HCT116 (cell line): ENCODE measurements at regions not wholly inside any gene's neighbourhood (a gene's known extent, or its start where the extent isn't known, plus 50 kb on each side); places are given as distances from the start of the nearest gene placed in this dataset.

Experiments
- CEBPB ChIP-seq: IDR thresholded peaks from 2 replicates; pipeline ENCODE4 v1.6.1; 2012; ENCODE audit warnings: low read depth
- EGR1 ChIP-seq: IDR thresholded peaks from 2 replicates; pipeline ENCODE4 v1.6.1; 2012; ENCODE audit warnings: low read depth
- EZH2 ChIP-seq: fragments of 200-600 bp; sonication (generic); IDR thresholded peaks from 2 replicates; pipeline ENCODE4 v1.6.1; 2017; ENCODE audit warnings: antibody characterized with exemption, mixed run types
- EZH2phosphoT487 ChIP-seq: fragments of 200-600 bp; IDR thresholded peaks from 2 replicates; pipeline ENCODE4 v1.6.1; 2018; ENCODE audit warnings: antibody characterized with exemption, borderline replicate concordance
- JUND ChIP-seq: IDR thresholded peaks from 2 replicates; pipeline ENCODE4 v1.6.1; 2012
- POLR2AphosphoS5 ChIP-seq: IDR thresholded peaks from 2 replicates; pipeline ENCODE4 v1.6.1; 2011; ENCODE audit warnings: mild to moderate bottlenecking, low read depth, low read length, moderate library complexity
- TCF7L2 ChIP-seq: IDR thresholded peaks from 2 replicates; pipeline ENCODE4 v1.7.0; 2011; ENCODE audit warnings: borderline replicate concordance, inconsistent platforms; ENCODE audit not compliant: insufficient read depth, insufficient read length; ENCODE audit errors: extremely low read depth
- YY1 ChIP-seq: IDR thresholded peaks from 2 replicates; pipeline ENCODE4 v1.6.1; 2011; ENCODE audit warnings: low read length, low read depth, moderate library complexity, mild to moderate bottlenecking; ENCODE audit not compliant: insufficient replicate concordance; ENCODE audit errors: extremely low read depth
- TF ChIP-seq, protein P1 (sequence below), 3 experiments: fragments of 200-600 bp in 1 of 3; sonication (generic) in 1 of 3; IDR thresholded peaks in 2 of 3; conservative IDR thresholded peaks in 1 of 3; 2 replicates each; pipeline ENCODE4 v1.5.1; 2012 to 2017; ENCODE audit warnings: low read depth in 2 of 3, low read length in 2 of 3, antibody characterized with exemption in 1 of 3, borderline replicate concordance in 1 of 3, control low read depth in 1 of 3, mild to moderate bottlenecking in 1 of 3, mixed read lengths in 1 of 3, mixed run types in 1 of 3, moderate library complexity in 1 of 3; ENCODE audit not compliant: insufficient read depth in 1 of 3
- TF ChIP-seq, protein P2 (sequence below): IDR thresholded peaks from 2 replicates; pipeline ENCODE4 v1.6.1; 2012
- TF ChIP-seq, protein P3 (sequence below): IDR thresholded peaks from 2 replicates; pipeline ENCODE4 v1.6.1; 2012
- TF ChIP-seq, protein P4 (sequence below): IDR thresholded peaks from 2 replicates; pipeline ENCODE4 v1.6.1; 2012; ENCODE audit warnings: low read depth

DNA sequence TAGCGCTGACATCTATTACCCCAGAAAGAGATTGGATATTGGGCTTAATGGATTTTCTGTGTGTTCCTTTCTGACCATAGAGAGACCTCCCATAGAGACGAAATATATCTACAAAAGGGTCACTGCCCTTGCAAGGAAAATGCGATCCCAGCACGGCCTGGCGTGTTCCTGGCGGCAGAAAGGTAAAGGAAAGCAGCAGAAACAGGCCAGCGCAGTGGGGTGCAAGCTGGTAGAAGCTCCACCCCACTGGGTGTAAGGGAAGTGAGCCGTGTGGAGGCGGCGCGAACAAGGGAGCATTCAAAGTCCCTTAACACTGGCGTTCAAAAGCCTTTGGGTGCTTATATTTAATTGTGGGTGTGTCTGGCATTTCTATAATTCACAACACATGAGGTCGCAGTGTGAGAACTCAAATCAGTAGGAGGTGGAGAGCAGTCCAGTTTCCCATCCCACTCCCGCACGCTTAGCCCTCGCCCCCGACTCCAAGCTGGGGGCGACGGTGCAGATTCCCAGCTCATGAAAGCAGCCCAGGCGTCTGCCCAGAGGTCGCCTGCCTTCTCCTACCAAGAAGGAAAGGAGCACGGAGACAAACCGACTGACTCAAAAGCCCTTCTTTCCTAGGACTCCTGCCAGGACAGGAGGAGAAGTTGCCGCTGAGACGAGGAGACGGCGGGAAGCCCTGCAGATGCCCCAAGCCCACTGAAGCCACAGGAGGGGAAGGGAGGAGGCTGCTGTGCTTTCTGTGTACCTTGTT lies 478.4 kb downstream of the FOXO1 start:
- TF ChIP-seq, protein P1, sequence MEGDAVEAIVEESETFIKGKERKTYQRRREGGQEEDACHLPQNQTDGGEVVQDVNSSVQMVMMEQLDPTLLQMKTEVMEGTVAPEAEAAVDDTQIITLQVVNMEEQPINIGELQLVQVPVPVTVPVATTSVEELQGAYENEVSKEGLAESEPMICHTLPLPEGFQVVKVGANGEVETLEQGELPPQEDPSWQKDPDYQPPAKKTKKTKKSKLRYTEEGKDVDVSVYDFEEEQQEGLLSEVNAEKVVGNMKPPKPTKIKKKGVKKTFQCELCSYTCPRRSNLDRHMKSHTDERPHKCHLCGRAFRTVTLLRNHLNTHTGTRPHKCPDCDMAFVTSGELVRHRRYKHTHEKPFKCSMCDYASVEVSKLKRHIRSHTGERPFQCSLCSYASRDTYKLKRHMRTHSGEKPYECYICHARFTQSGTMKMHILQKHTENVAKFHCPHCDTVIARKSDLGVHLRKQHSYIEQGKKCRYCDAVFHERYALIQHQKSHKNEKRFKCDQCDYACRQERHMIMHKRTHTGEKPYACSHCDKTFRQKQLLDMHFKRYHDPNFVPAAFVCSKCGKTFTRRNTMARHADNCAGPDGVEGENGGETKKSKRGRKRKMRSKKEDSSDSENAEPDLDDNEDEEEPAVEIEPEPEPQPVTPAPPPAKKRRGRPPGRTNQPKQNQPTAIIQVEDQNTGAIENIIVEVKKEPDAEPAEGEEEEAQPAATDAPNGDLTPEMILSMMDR (IDR thresholded peaks at IDR 0.05 in 2 of 3, conservative IDR thresholded peaks at IDR 0.05 in 1 of 3; ENCODE audit: borderline replicate concordance in 1 of 3, insufficient read depth in 1 of 3, low read depth in 2 of 3, low read length in 2 of 3): no peak
- TF ChIP-seq YY1: no peak
- TF ChIP-seq, protein P2, sequence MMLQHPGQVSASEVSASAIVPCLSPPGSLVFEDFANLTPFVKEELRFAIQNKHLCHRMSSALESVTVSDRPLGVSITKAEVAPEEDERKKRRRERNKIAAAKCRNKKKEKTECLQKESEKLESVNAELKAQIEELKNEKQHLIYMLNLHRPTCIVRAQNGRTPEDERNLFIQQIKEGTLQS: no peak
- TF ChIP-seq CEBPB: no peak
- TF ChIP-seq, protein P3, sequence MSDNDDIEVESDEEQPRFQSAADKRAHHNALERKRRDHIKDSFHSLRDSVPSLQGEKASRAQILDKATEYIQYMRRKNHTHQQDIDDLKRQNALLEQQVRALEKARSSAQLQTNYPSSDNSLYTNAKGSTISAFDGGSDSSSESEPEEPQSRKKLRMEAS: no peak
- no peak for TF ChIP-seq POLR2AphosphoS5
- TF ChIP-seq TCF7L2: no peak
- TF ChIP-seq, protein P4, sequence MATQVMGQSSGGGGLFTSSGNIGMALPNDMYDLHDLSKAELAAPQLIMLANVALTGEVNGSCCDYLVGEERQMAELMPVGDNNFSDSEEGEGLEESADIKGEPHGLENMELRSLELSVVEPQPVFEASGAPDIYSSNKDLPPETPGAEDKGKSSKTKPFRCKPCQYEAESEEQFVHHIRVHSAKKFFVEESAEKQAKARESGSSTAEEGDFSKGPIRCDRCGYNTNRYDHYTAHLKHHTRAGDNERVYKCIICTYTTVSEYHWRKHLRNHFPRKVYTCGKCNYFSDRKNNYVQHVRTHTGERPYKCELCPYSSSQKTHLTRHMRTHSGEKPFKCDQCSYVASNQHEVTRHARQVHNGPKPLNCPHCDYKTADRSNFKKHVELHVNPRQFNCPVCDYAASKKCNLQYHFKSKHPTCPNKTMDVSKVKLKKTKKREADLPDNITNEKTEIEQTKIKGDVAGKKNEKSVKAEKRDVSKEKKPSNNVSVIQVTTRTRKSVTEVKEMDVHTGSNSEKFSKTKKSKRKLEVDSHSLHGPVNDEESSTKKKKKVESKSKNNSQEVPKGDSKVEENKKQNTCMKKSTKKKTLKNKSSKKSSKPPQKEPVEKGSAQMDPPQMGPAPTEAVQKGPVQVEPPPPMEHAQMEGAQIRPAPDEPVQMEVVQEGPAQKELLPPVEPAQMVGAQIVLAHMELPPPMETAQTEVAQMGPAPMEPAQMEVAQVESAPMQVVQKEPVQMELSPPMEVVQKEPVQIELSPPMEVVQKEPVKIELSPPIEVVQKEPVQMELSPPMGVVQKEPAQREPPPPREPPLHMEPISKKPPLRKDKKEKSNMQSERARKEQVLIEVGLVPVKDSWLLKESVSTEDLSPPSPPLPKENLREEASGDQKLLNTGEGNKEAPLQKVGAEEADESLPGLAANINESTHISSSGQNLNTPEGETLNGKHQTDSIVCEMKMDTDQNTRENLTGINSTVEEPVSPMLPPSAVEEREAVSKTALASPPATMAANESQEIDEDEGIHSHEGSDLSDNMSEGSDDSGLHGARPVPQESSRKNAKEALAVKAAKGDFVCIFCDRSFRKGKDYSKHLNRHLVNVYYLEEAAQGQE: no peak
- TF ChIP-seq JUND: no peak
- no peak for TF ChIP-seq EGR1
- no peak for TF ChIP-seq EZH2phosphoT487
- TF ChIP-seq EZH2: no peak
